Karpas-422 (cell line): ENCODE measurements at regions not wholly inside any gene's neighbourhood (a gene's known extent, or its start where the extent isn't known, plus 50 kb on each side); places are given as distances from the start of the nearest gene placed in this dataset.
"Not testable (repeated sequence)": the region's sequence is repeated elsewhere in the genome, so short reads cannot be mapped to it uniquely, and the experiment has no call there.

Source experiments
- DNase-seq: peaks from one replicate; pipeline ENCODE4 v3.0.0-alpha.2; 2015
- H2AFZ ChIP-seq: fragments of 200-600 bp; sonication (generic); 2 replicates; pipeline ENCODE4 v1.6.1; 2014; ENCODE audit warnings: antibody characterized with exemption, low read length, mixed read lengths
- H3K27ac ChIP-seq: fragments of 200-600 bp; sonication (generic); 2 replicates; pipeline ENCODE4 v1.5.1; 2014; ENCODE audit warnings: mild to moderate bottlenecking, low read length, moderate library complexity
- H3K27me3 ChIP-seq: fragments of 200-600 bp; sonication (generic); 2 replicates; pipeline ENCODE4 v1.6.1; 2014; ENCODE audit warnings: low read length, mixed read lengths
- H3K36me3 ChIP-seq: fragments of 200-600 bp; sonication (generic); 2 replicates; pipeline ENCODE4 v1.6.1; 2014; ENCODE audit warnings: low read length, mixed read lengths; ENCODE audit not compliant: insufficient read depth
- H3K4me1 ChIP-seq: fragments of 200-600 bp; sonication (generic); 2 replicates; pipeline ENCODE4 v1.6.1; 2014; ENCODE audit warnings: mild to moderate bottlenecking, low read length, mixed read lengths
- H3K4me2 ChIP-seq: fragments of 200-600 bp; sonication (generic); 2 replicates; pipeline ENCODE4 v1.6.1; 2014; ENCODE audit warnings: low read length, low read depth, mild to moderate bottlenecking; ENCODE audit not compliant: poor library complexity, severe bottlenecking
- H3K4me3 ChIP-seq: fragments of 200-600 bp; sonication (generic); 2 replicates; pipeline ENCODE4 v1.5.1; 2014; ENCODE audit warnings: mild to moderate bottlenecking, antibody characterized with exemption, low read length, mixed read lengths
- H3K79me2 ChIP-seq: fragments of 200-600 bp; sonication (generic); 2 replicates; pipeline ENCODE4 v1.6.1; 2014; ENCODE audit warnings: mild to moderate bottlenecking, low read length, mixed read lengths
- H3K9ac ChIP-seq: fragments of 200-600 bp; sonication (generic); 2 replicates; pipeline ENCODE4 v1.6.0; 2014; ENCODE audit warnings: low read length
- H3K9me2 ChIP-seq: fragments of 200-600 bp; sonication (generic), shearing (Covaris generic); replicated peaks from 2 replicates; pipeline ENCODE4 v1.6.0; 2014; ENCODE audit warnings: mild to moderate bottlenecking, low read length, moderate library complexity; ENCODE audit not compliant: insufficient read depth
- H3K9me3 ChIP-seq: fragments of 300-700, 200-600 bp; sonication (generic); 2 replicates; pipeline ENCODE4 v1.6.1; 2014; ENCODE audit warnings: low read length, mixed read lengths
- H4K20me1 ChIP-seq: fragments of 200-600 bp; sonication (generic); 2 replicates; pipeline ENCODE4 v1.6.1; 2014; ENCODE audit warnings: mild to moderate bottlenecking, antibody characterized with exemption, low read length, low read depth; ENCODE audit not compliant: insufficient read depth

GRCh38 chr14:104266631-104267575 is 128.5 kb downstream of the KIF26A start:
- no peaks in the 10 kb centered on the region for H3K36me3 ChIP-seq
- H3K9ac ChIP-seq, result no peak overlapping the region
- no peak overlapping the region for H3K4me2 ChIP-seq
- H4K20me1 ChIP-seq, result no peaks in the 10 kb centered on the region
- H3K27ac ChIP-seq, result no peak overlapping the region
- H3K4me3 ChIP-seq, result no peak overlapping the region
- H3K4me1 ChIP-seq, result no peaks in the 10 kb centered on the region
- no peaks in the 10 kb centered on the region for H3K9me2 ChIP-seq
- H3K79me2 ChIP-seq, result no peaks in the 10 kb centered on the region
- DNase-seq, result no peak
- no peak overlapping the region for H2AFZ ChIP-seq
- no peaks in the 10 kb centered on the region for H3K9me3 ChIP-seq
- no peaks in the 10 kb centered on the region for H3K27me3 ChIP-seq

- H3K9me2 ChIP-seq, result no peaks in the 10 kb centered on the region
- no peaks in the 10 kb centered on the region for H3K9me3 ChIP-seq
- no peak for DNase-seq
- H3K9ac ChIP-seq, result no peak overlapping the region
- H3K36me3 ChIP-seq, result no peaks in the 10 kb centered on the region
- no peaks in the 10 kb centered on the region for H3K27me3 ChIP-seq
- H3K4me2 ChIP-seq, result no peak overlapping the region
- no peak overlapping the region for H3K27ac ChIP-seq
- no peaks in the 10 kb centered on the region for H3K4me1 ChIP-seq
- H3K4me3 ChIP-seq, result no peak overlapping the region
- no peaks in the 10 kb centered on the region for H4K20me1 ChIP-seq
- H3K79me2 ChIP-seq, result no peaks in the 10 kb centered on the region
- no peak overlapping the region for H2AFZ ChIP-seq
These were observed 129.5 kb downstream of the KIF26A start for GRCh38 chr14:104267895-104268294.

GRCh38 chr14:104268295-104268694 is 129.9 kb downstream of the KIF26A start:
- Histone ChIP-seq H2AFZ (no peak overlapping the region), H3K36me3 (no peaks in the 10 kb centered on the region), H3K4me2 (no peak overlapping the region), H3K79me2 (no peaks in the 10 kb centered on the region), H3K9me2 (no peaks in the 10 kb centered on the region), H4K20me1 (no peaks in the 10 kb centered on the region), H3K9ac (no peak overlapping the region), H3K4me3 (no peak overlapping the region), H3K9me3 (no peaks in the 10 kb centered on the region), H3K27me3 (no peaks in the 10 kb centered on the region), H3K27ac (no peak overlapping the region), H3K4me1 (no peaks in the 10 kb centered on the region)
- no peak for DNase-seq

- Histone ChIP-seq H3K79me2 (no peaks in the 10 kb centered on the region), H3K27me3 (no peaks in the 10 kb centered on the region), H3K36me3 (no peaks in the 10 kb centered on the region), H4K20me1 (no peaks in the 10 kb centered on the region), H3K9me3 (no peaks in the 10 kb centered on the region), H3K9me2 (no peaks in the 10 kb centered on the region), H3K4me2 (no peak overlapping the region), H2AFZ (no peak overlapping the region), H3K27ac (no peak overlapping the region), H3K4me1 (no peaks in the 10 kb centered on the region), H3K9ac (no peak overlapping the region), H3K4me3 (no peak overlapping the region)
- no peak for DNase-seq
These were observed 130.5 kb downstream of the KIF26A start for GRCh38 chr14:104268725-104269436.

GRCh38 chr14:104269511-104270241 is 131.3 kb downstream of the KIF26A start:
- not testable (repeated sequence) for H3K27ac ChIP-seq, H2AFZ ChIP-seq, H3K4me1 ChIP-seq, H3K9ac ChIP-seq, H3K4me2 ChIP-seq, H3K9me3 ChIP-seq, H3K27me3 ChIP-seq, H3K4me3 ChIP-seq, H4K20me1 ChIP-seq, H3K79me2 ChIP-seq, H3K9me2 ChIP-seq, DNase-seq, H3K36me3 ChIP-seq

DNA sequence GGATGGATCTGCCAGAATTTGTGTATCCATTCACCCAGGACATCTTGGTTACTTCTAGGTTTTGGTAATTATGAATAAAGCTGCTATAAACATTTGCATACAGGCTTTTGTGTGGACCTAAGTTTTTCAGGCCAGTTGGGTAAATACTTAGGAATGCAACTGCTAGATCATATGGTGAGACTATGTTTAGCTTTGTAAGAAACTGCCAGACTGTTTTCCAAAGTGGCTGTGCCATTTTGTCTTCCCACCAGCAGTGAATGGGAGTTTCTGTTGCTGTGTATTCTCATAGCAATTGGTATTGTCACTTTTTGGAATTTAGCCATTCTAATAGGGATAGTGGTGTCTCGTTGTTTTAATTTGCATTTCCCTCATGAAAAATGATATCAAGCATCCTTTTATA is 133.0 kb downstream of the KIF26A start:
- Histone ChIP-seq H3K79me2 (no peaks in the 10 kb centered on the region), H3K27me3 (no peaks in the 10 kb centered on the region), H3K36me3 (no peaks in the 10 kb centered on the region), H3K4me3 (no peak overlapping the region), H3K9ac (no peak overlapping the region), H4K20me1 (no peaks in the 10 kb centered on the region), H3K4me1 (no peaks in the 10 kb centered on the region), H2AFZ (no peak overlapping the region), H3K9me3 (no peaks in the 10 kb centered on the region), H3K4me2 (no peak overlapping the region), H3K9me2 (no peaks in the 10 kb centered on the region), H3K27ac (no peak overlapping the region)
- no peak for DNase-seq

DNA sequence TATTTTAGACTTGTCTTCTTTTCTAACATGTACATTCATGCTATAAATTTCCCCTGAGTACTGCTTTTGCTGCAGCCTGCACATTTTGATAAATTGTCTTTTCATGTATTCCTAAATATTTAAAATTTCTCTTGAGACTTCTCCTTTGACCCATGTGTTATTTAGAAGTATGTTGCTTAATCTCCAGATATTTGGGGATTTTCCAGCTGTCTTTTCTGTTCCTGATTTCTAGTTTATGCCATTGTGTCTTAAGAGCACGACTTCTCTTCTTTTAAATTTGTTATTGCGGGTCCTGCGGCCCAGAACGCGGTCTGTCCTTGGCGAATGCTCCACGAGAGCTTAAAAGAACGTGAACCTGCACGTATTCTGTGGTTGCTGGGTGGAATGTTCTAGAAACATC is 136.4 kb downstream of the KIF26A start:
- DNase-seq, result no peak
- Histone ChIP-seq H3K4me2 (no peak overlapping the region), H3K36me3 (no peaks in the 10 kb centered on the region), H2AFZ (no peak overlapping the region), H3K9me3 (no peaks in the 10 kb centered on the region), H3K9ac (no peak overlapping the region), H4K20me1 (no peaks in the 10 kb centered on the region), H3K9me2 (no peaks in the 10 kb centered on the region), H3K4me3 (no peak overlapping the region), H3K79me2 (no peaks in the 10 kb centered on the region), H3K27ac (no peak overlapping the region), H3K27me3 (no peaks in the 10 kb centered on the region), H3K4me1 (peaks cover 3% of the 10 kb centered on the region; the same call in 1 of the 2 replicates)
